PC-9 (cell line): ENCODE measurements at regions not wholly inside any gene's neighbourhood (a gene's known extent, or its start where the extent isn't known, plus 50 kb on each side); places are given as distances from the start of the nearest gene placed in this dataset.

Experiments
- CTCF ChIP-seq: fragments of 200-600 bp; sonication (generic); conservative IDR thresholded peaks from 2 replicates; pipeline ENCODE4 v1.6.1; 2017; ENCODE audit warnings: mixed run types, antibody characterized with exemption, mild to moderate bottlenecking, moderate library complexity
- EZH2 ChIP-seq: fragments of 200-600 bp; sonication (generic); IDR thresholded peaks from 2 replicates; pipeline ENCODE4 v1.8.0; 2017; ENCODE audit warnings: antibody characterized with exemption, low read depth

- TF ChIP-seq CTCF, result no peak
- TF ChIP-seq EZH2, result no peak
Observed at GRCh38 chr5:124522992-124523391, 223.4 kb downstream of the ZNF608 start.
